ENCODE measurements at regions not wholly inside any gene's neighbourhood (a gene's known extent, or its start where the extent isn't known, plus 50 kb on each side); places are given as distances from the start of the nearest gene placed in this dataset.

GRCh38 chr22:49023161-49023878, 804.4 kb downstream of the BRD1 start:
- no peak overlapping the region for H3K4me3 ChIP-seq (ENCODE audit: low read depth, low read length)
- TF ChIP-seq CTCF (conservative IDR thresholded peaks at IDR 0.05; ENCODE audit: low read depth, low read length) = no peak
- no peak for DNase-seq (ENCODE audit: low read depth)

- no peak for TF ChIP-seq CTCF (conservative IDR thresholded peaks at IDR 0.05; ENCODE audit: low read depth, low read length)
- H3K4me3 ChIP-seq (ENCODE audit: low read depth, low read length) = no peak overlapping the region
- DNase-seq (ENCODE audit: low read depth) = no peak
Measured at GRCh38 chr22:49022816-49023160, 804.9 kb downstream of the BRD1 start.

- no peak for TF ChIP-seq CTCF (conservative IDR thresholded peaks at IDR 0.05; ENCODE audit: low read depth, low read length)
- DNase-seq (ENCODE audit: low read depth) = no peak
- H3K4me3 ChIP-seq (ENCODE audit: low read depth, low read length) = no peak overlapping the region
Measured at GRCh38 chr22:49021926-49022815, 805.5 kb downstream of the BRD1 start.

GRCh38 chr22:49021131-49021925, 806.3 kb downstream of the BRD1 start:
- H3K4me3 ChIP-seq (ENCODE audit: low read depth, low read length) = no peak overlapping the region
- DNase-seq (ENCODE audit: low read depth) = no peak
- no peak for TF ChIP-seq CTCF (conservative IDR thresholded peaks at IDR 0.05; ENCODE audit: low read depth, low read length)

- no peak for DNase-seq (ENCODE audit: low read depth)
- no peak for TF ChIP-seq CTCF (conservative IDR thresholded peaks at IDR 0.05; ENCODE audit: low read depth, low read length)
- no peak overlapping the region for H3K4me3 ChIP-seq (ENCODE audit: low read depth, low read length)
Measured at GRCh38 chr22:49019737-49020713, 807.6 kb downstream of the BRD1 start.

GRCh38 chr22:49018601-49019000, 809.1 kb downstream of the BRD1 start:
- no peak for DNase-seq (ENCODE audit: low read depth)
- no peak overlapping the region for H3K4me3 ChIP-seq (ENCODE audit: low read depth, low read length)

More at GRCh38 chr22:49018601-49019000, 809.1 kb downstream of the BRD1 start:
- no peak for TF ChIP-seq CTCF (conservative IDR thresholded peaks at IDR 0.05; ENCODE audit: low read depth, low read length)
